Fibroblast of lung (primary cell): ENCODE measurements at regions not wholly inside any gene's neighbourhood (a gene's known extent, or its start where the extent isn't known, plus 50 kb on each side); places are given as distances from the start of the nearest gene placed in this dataset.

Source experiments
- CTCF ChIP-seq, 2 donors: IDR thresholded peaks in 1 of 2; conservative IDR thresholded peaks in 1 of 2; 1 replicate in 1 of 2; 2 replicates in 1 of 2; pipeline ENCODE4 v1.5.1; 2011 to 2012; ENCODE audit warnings: low read length in 2 of 2, control low read depth in 1 of 2, inconsistent platforms in 1 of 2, low read depth in 1 of 2, mild to moderate bottlenecking in 1 of 2
- EZH2 ChIP-seq: IDR thresholded peaks from 2 replicates; pipeline ENCODE4 v1.5.1; 2012; ENCODE audit warnings: low read length, control low read depth, mild to moderate bottlenecking; ENCODE audit errors: missing control alignments

- TF ChIP-seq CTCF (conservative IDR thresholded peaks at IDR 0.05 in 1 of 2, IDR thresholded peaks at IDR 0.05 in 1 of 2; ENCODE audit: low read depth in 1 of 2, low read length in 2 of 2) (no peak), EZH2 (no peak)
These were observed 991.6 kb downstream of the BCL11B start for GRCh38 chr14:98280436-98280835.
